H7 (cell line): ENCODE measurements at regions not wholly inside any gene's neighbourhood (a gene's known extent, or its start where the extent isn't known, plus 50 kb on each side); places are given as distances from the start of the nearest gene placed in this dataset.
"Not testable (repeated sequence)": the region's sequence is repeated elsewhere in the genome, so short reads cannot be mapped to it uniquely, and the experiment has no call there.

Experiments used
- DNase-seq: peaks from one replicate; pipeline ENCODE4 v3.0.0; 2012
- H3K27me3 ChIP-seq: 2 replicates; pipeline ENCODE4 v1.6.0; 2011; ENCODE audit warnings: mild to moderate bottlenecking, low read length; ENCODE audit not compliant: control insufficient read depth, insufficient read depth
- H3K36me3 ChIP-seq: replicated peaks from 2 replicates; pipeline ENCODE4 v1.5.1; 2011; ENCODE audit warnings: low read length; ENCODE audit not compliant: control insufficient read depth, insufficient read depth
- H3K4me3 ChIP-seq: 2 replicates; pipeline ENCODE4 v1.5.1; 2011; ENCODE audit warnings: low read depth, mild to moderate bottlenecking, control low read depth, low read length, moderate library complexity; ENCODE audit not compliant: insufficient read depth

DNA sequence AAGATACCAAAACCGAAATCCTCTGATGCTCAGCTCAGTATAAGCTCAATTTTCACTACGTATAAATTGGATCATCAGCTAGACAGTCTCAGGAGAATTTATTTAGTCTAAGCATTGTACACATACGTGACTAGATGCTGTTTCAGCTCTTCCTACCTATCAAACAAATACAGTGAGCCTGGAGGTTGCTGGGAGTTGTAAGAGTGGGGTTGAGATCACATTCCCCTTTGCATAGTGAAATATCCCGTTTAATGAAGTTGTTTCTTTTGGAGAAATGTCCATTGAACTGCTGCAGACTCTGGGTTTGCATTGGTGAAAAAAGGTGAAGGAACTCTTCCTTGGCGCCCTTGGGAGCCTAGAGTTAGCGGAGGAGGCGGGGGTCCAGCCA is 68.9 kb upstream of the GJB6 start:
- DNase-seq: no peak
- no peaks in the 10 kb centered on the region for H3K36me3 ChIP-seq
- peak overlapping the region; percentile 49; the same call in 1 of the 2 replicates for H3K4me3 ChIP-seq
- peaks cover 18% of the 10 kb centered on the region for H3K27me3 ChIP-seq

DNA sequence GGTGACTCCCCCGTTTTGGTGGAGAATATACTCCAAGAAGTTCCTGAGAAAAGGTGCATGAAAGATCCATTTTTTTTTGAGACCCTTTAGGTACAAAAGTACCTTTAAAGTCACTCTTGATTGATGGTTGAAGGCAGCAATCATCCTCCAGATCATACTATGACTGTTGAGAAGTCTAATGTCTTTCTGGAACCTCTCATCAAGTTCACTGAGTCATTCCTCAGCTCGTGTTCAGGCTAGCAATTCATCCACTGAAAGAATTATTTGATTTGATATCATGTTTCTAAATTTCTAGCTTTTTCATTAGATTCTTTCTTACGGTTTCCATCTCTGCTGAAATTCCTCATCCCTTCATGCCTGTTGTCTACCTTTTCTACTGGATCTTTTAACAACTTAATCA is 65.1 kb upstream of the GJB6 start:
- DNase-seq: no peak
- no peaks in the 10 kb centered on the region for H3K36me3 ChIP-seq
- no peak overlapping the region for H3K4me3 ChIP-seq
- peaks cover 16% of the 10 kb centered on the region for H3K27me3 ChIP-seq

DNA sequence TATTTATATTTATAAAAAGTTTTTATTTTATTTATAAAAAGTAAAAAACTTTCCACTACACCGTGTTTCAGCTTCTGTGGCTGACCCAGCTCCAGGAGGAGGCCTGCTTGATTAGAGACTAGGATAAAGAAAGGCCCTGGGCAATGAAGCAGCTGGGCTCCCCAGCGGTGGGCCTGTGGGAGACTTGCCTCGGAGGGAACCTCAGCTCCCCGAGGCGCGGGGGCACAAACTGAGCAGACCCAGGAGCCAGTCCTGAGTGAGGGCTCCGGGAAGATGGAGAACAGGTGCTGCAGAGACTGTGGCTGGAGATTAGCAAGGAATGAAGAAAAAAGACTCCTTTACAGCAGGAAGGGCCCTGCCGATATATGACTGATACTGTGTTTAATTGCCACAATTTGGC is 63.8 kb upstream of the GJB6 start:
- no peak for DNase-seq
- Histone ChIP-seq H3K36me3 (no peaks in the 10 kb centered on the region), H3K4me3 (no peak overlapping the region), H3K27me3 (peaks cover 3% of the 10 kb centered on the region)

DNA sequence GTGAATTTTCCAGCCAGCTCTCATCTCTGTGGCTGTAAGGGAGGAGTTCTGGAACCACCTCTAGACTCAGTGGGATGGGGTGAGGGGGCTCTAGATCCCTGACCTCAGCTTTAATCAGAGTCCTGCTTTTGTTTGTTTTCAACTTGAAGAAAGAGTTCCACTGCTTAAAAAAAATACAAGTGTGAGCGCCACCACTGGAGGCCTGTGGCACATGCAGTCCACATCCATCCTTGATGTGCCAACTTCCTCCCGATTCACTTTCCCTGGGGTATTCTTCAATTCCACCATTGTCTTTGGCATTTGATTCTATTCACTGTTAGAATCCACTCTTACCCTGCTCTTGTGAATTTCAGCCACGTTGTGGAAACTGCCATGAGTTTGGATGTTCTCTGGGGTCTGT is 62.4 kb upstream of the GJB6 start:
- Histone ChIP-seq H3K4me3 (no peak overlapping the region), H3K27me3 (no peaks in the 10 kb centered on the region), H3K36me3 (no peaks in the 10 kb centered on the region)
- DNase-seq: peak; percentile 77

DNA sequence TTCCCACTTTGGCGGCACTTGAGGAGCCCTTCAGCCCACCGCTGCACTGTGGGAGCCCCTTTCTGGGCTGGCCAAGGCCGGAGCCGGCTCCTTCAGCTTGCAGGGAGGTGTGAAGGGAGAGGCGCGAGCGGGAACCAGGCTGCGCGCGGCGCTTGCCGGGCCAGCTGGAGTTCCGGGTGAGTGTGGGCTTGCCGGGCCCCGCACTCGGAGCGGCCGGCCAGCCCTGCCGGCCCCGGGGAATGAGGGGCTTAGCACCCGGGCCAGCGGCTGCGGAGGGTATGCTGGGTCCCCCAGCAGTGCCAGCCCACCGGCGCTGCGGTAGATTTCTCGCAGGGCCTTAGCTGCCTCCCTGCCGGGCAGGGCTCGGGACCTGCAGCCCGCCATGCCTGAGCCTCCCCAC is 60.2 kb upstream of the GJB6 start:
- DNase-seq, H3K27me3 ChIP-seq, H3K4me3 ChIP-seq, H3K36me3 ChIP-seq: not testable (repeated sequence)

DNA sequence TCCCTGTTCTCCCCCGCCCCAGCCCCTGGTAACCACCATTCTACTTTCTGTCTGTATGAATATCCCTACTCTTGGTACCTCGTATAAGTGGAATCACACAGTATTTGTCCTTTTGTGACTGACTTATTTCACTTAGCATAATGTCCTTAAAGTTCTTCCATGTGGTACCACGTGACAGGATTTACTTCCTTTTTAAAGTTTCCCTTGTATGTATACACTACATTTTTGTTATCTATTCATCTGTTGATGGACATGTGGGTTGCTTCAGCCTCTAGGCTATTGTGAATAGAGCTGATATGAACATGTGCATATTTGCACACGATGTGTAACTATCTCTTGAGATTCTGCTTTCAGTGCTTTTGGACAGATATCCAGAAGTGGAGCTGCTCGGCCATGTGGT is 59.6 kb upstream of the GJB6 start:
- no peaks in the 10 kb centered on the region for H3K27me3 ChIP-seq
- no peak overlapping the region for H3K4me3 ChIP-seq
- DNase-seq: no peak
- no peaks in the 10 kb centered on the region for H3K36me3 ChIP-seq

DNA sequence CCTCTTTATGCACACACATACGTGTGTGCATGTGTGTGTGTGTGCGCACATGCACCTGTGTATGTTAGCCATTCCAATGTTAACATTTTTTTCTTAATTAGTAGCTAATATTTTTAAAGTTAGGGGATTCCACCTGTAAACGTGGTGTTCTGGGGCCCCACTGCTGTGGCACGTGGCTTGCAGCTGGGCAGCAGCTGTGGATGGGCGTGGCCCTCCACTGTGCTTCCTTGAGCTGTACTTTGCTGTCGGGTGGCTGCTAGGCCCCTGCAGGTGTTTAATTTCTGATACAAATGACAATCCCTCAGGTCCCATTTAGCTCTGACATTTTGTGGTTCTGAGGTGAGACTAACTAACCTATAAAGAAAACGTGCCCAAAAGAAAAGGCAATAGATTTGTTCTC is 58.9 kb upstream of the GJB6 start:
- DNase-seq: no peak
- no peaks in the 10 kb centered on the region for H3K36me3 ChIP-seq
- no peaks in the 10 kb centered on the region for H3K27me3 ChIP-seq
- H3K4me3 ChIP-seq: no peak overlapping the region

DNA sequence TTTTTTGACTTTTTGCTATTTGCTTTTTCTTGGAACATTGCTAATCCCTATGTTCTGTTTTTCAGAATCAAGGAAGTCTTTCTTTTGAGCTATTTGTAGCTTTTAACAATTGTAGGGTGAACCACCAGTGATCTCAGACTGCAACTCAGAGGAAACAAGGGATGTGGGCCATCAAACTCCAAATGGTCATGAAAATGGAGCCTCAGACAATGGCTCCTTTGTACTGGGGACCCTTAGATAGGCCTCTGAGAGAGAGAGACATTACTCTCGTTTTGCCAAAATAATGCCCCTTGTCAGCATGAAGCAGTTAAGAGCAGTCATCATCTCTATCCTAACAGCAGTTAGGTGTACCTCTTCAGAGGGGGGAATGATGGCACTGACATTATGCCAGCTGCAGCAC is 56.4 kb upstream of the GJB6 start:
- Histone ChIP-seq H3K36me3 (no peaks in the 10 kb centered on the region), H3K27me3 (no peaks in the 10 kb centered on the region), H3K4me3 (no peak overlapping the region)
- DNase-seq: no peak

DNA sequence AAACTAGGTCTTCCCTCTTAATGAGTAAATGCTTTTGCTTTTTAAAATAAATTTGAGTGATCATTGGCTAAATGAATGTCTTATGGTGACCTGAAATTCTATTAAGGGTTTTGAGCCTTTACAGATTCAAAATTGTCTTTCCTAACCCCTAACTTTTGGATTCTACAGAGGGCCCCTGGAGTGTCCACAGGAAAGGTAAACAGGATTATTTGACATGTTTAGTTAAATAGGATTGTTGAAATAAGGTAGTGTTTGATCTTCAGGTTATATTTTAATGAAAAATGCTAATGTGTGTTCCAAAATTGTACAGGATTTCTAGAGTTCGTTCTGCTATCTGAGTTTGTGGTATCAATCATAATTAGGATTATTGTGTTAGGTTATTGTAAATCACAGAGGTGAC is 55.9 kb upstream of the GJB6 start:
- no peaks in the 10 kb centered on the region for H3K36me3 ChIP-seq
- no peak overlapping the region for H3K4me3 ChIP-seq
- H3K27me3 ChIP-seq: no peaks in the 10 kb centered on the region
- DNase-seq: no peak

DNA sequence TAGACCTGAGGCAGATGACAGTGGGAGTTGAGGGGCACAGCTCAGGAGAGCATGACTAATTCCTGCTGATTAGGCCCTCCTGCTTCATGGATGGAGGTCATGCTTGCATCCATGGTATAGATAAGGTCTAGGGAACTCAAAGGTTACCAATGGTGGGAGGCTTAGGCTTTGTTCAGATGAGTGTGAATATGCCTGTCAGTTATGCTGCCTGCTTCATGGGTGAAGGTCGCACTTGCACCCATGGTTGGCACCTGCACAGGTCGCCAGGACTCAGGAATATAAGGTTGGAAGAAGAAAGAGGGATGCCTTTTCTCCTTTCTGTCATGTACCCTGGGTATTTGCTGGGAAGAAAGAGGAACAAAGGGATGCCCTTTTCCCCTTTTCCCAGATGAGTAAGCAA is 53.4 kb upstream of the GJB6 start:
- DNase-seq: no peak
- no peaks in the 10 kb centered on the region for H3K27me3 ChIP-seq
- no peak overlapping the region for H3K4me3 ChIP-seq
- H3K36me3 ChIP-seq: no peaks in the 10 kb centered on the region
